ENCODE measurements at regions not wholly inside any gene's neighbourhood (a gene's known extent, or its start where the extent isn't known, plus 50 kb on each side); places are given as distances from the start of the nearest gene placed in this dataset.

GRCh38 chr6:93550551-93551276 is 131.4 kb upstream of the EPHA7 start:
- TF ChIP-seq CTCF (IDR thresholded peaks at IDR 0.05; ENCODE audit: low read length) (no peak), EZH2 (optimal IDR thresholded peaks at IDR 0.05; ENCODE audit: low read depth, low read length) (no peak)

Measured in MM.1S (cell line).